ENCODE measurements at regions not wholly inside any gene's neighbourhood (a gene's known extent, or its start where the extent isn't known, plus 50 kb on each side); places are given as distances from the start of the nearest gene placed in this dataset.

- Histone ChIP-seq H3K9ac (no peak overlapping the region), H3K27ac (no peak overlapping the region), H4K20me1 (ENCODE audit: insufficient read depth) (no peaks in the 10 kb centered on the region), H3K4me2 (no peak overlapping the region), H3K36me3 (ENCODE audit: insufficient read depth) (no peaks in the 10 kb centered on the region), H3K27me3 (ENCODE audit: insufficient read depth, low read depth) (no peaks in the 10 kb centered on the region), H3K79me2 (ENCODE audit: insufficient read depth, low read depth) (no peaks in the 10 kb centered on the region), H3K4me3 (IDR thresholded peaks at IDR 0.05; ENCODE audit: insufficient read depth, low read depth, low read length) (no peak overlapping the region), H2AFZ (ENCODE audit: low read depth) (no peak overlapping the region), H3K4me1 (ENCODE audit: low read depth, poor library complexity, severe bottlenecking) (no peaks in the 10 kb centered on the region)
- TF ChIP-seq CTCF (conservative IDR thresholded peaks at IDR 0.05; ENCODE audit: low read depth, low read length) = no peak
These were observed 1047.0 kb downstream of the TUSC7 start for GRCh38 chr3:117756563-117756962.

- H2AFZ ChIP-seq (ENCODE audit: low read depth) = no peak overlapping the region
- no peak for TF ChIP-seq CTCF (conservative IDR thresholded peaks at IDR 0.05; ENCODE audit: low read depth, low read length)
- no peak overlapping the region for H3K9ac ChIP-seq
- no peaks in the 10 kb centered on the region for H3K27me3 ChIP-seq (ENCODE audit: insufficient read depth, low read depth)
- no peak overlapping the region for H3K4me2 ChIP-seq
- no peaks in the 10 kb centered on the region for H3K4me1 ChIP-seq (ENCODE audit: low read depth, poor library complexity, severe bottlenecking)
- no peaks in the 10 kb centered on the region for H4K20me1 ChIP-seq (ENCODE audit: insufficient read depth)
- no peaks in the 10 kb centered on the region for H3K79me2 ChIP-seq (ENCODE audit: insufficient read depth, low read depth)
- H3K36me3 ChIP-seq (ENCODE audit: insufficient read depth) = no peaks in the 10 kb centered on the region
- H3K27ac ChIP-seq = no peak overlapping the region
- H3K4me3 ChIP-seq (IDR thresholded peaks at IDR 0.05; ENCODE audit: insufficient read depth, low read depth, low read length) = no peak overlapping the region
These were observed 1052.4 kb downstream of the TUSC7 start for GRCh38 chr3:117761703-117762620.

- H4K20me1 ChIP-seq (ENCODE audit: insufficient read depth) = no peaks in the 10 kb centered on the region
- H3K4me3 ChIP-seq (IDR thresholded peaks at IDR 0.05; ENCODE audit: insufficient read depth, low read depth, low read length) = no peak overlapping the region
- no peak overlapping the region for H3K4me2 ChIP-seq
- TF ChIP-seq CTCF (conservative IDR thresholded peaks at IDR 0.05; ENCODE audit: low read depth, low read length) = no peak
- H3K9ac ChIP-seq = no peak overlapping the region
- no peak overlapping the region for H3K27ac ChIP-seq
- H3K27me3 ChIP-seq (ENCODE audit: insufficient read depth, low read depth) = no peaks in the 10 kb centered on the region
- H3K36me3 ChIP-seq (ENCODE audit: insufficient read depth) = no peaks in the 10 kb centered on the region
- no peaks in the 10 kb centered on the region for H3K79me2 ChIP-seq (ENCODE audit: insufficient read depth, low read depth)
- H3K4me1 ChIP-seq (ENCODE audit: low read depth, poor library complexity, severe bottlenecking) = no peaks in the 10 kb centered on the region
- H2AFZ ChIP-seq (ENCODE audit: low read depth) = no peak overlapping the region
These were observed 1053.0 kb downstream of the TUSC7 start for GRCh38 chr3:117762621-117763037.

- no peaks in the 10 kb centered on the region for H3K79me2 ChIP-seq (ENCODE audit: insufficient read depth, low read depth)
- no peak overlapping the region for H3K4me3 ChIP-seq (IDR thresholded peaks at IDR 0.05; ENCODE audit: insufficient read depth, low read depth, low read length)
- no peaks in the 10 kb centered on the region for H3K27me3 ChIP-seq (ENCODE audit: insufficient read depth, low read depth)
- no peak for TF ChIP-seq CTCF (conservative IDR thresholded peaks at IDR 0.05; ENCODE audit: low read depth, low read length)
- H3K36me3 ChIP-seq (ENCODE audit: insufficient read depth) = no peaks in the 10 kb centered on the region
- no peak overlapping the region for H3K9ac ChIP-seq
- no peaks in the 10 kb centered on the region for H3K4me1 ChIP-seq (ENCODE audit: low read depth, poor library complexity, severe bottlenecking)
- H3K4me2 ChIP-seq = no peak overlapping the region
- H3K27ac ChIP-seq = no peak overlapping the region
- H4K20me1 ChIP-seq (ENCODE audit: insufficient read depth) = no peaks in the 10 kb centered on the region
- H2AFZ ChIP-seq (ENCODE audit: low read depth) = no peak overlapping the region
These were observed 1054.0 kb downstream of the TUSC7 start for GRCh38 chr3:117763561-117763960.

All from KMS-11 (cell line).